Naive thymus-derived CD4-positive, alpha-beta T cell (primary cell): ENCODE measurements at regions not wholly inside any gene's neighbourhood (a gene's known extent, or its start where the extent isn't known, plus 50 kb on each side); places are given as distances from the start of the nearest gene placed in this dataset.

Experiments
- ATAC-seq: fragments of 150-1000 bp; cut with Tn5 transposase; 2 replicates; pipeline ENCODE4 v1.10.0; 2021; ENCODE audit warnings: mild to moderate bottlenecking, moderate library complexity
- CTCF ChIA-PET: fragments of 350-600 bp; sonication (Branson Sonifier 250); formaldehyde crosslinking; loops from one replicate; lab custom pipeline; 2021; ENCODE audit warnings: antibody characterized with exemption; lab: Charles Lee
- POLR2A ChIA-PET: fragments of 350-600 bp; sonication (Branson Sonifier 250); formaldehyde crosslinking; loops from one replicate; lab custom pipeline; 2021; ENCODE audit warnings: antibody characterized with exemption, inconsistent platforms; lab: Charles Lee
- DNase-seq, 9 donors: peaks; one replicate each; pipeline versions ENCODE4 v3.0.0 to v3.0.0-alpha.2; 2020 to 2022; ENCODE audit warnings: mixed read lengths in 1 of 9
- H3K27ac ChIP-seq: one replicate; pipeline ENCODE4 v1.7.0; 2013; ENCODE audit warnings: mild to moderate bottlenecking, low read depth, low read length, moderate library complexity
- H3K27me3 ChIP-seq, 2 donors: one replicate each; pipeline ENCODE4 v1.7.0; 2013; ENCODE audit warnings: low read length in 2 of 2, mild to moderate bottlenecking in 2 of 2, moderate library complexity in 2 of 2; ENCODE audit not compliant: control insufficient read depth in 2 of 2, insufficient read depth in 2 of 2
- H3K36me3 ChIP-seq, 3 experiments: 1 replicate in 2 of 3; 2 replicates in 1 of 3; pipeline ENCODE4 v1.7.0; 2013; ENCODE audit warnings: low read length in 3 of 3, mild to moderate bottlenecking in 3 of 3, moderate library complexity in 1 of 3; ENCODE audit not compliant: insufficient read depth in 3 of 3, control insufficient read depth in 2 of 3
- H3K4me1 ChIP-seq, 2 donors: one replicate each; pipeline ENCODE4 v1.7.0; 2013; ENCODE audit warnings: low read length in 2 of 2, mild to moderate bottlenecking in 2 of 2, moderate library complexity in 1 of 2; ENCODE audit not compliant: control insufficient read depth in 2 of 2, insufficient read depth in 2 of 2
- H3K4me3 ChIP-seq: 2 replicates; pipeline ENCODE4 v1.7.0; 2013; ENCODE audit warnings: mild to moderate bottlenecking, low read length
- H3K9me3 ChIP-seq, 3 experiments: 1 replicate in 2 of 3; 2 replicates in 1 of 3; pipeline ENCODE4 v1.7.0; 2013; ENCODE audit warnings: low read length in 3 of 3; ENCODE audit not compliant: control insufficient read depth in 2 of 3
- H3K27ac Mint-ChIP-seq, 9 donors: one replicate each; pipeline ENCODE4 v1.8.0; 2020 to 2022; ENCODE audit warnings: mixed read lengths in 9 of 9, mild to moderate bottlenecking in 8 of 9, moderate library complexity in 5 of 9, inconsistent platforms in 2 of 9
- H3K27me3 Mint-ChIP-seq, 5 donors: one replicate each; pipeline ENCODE4 v1.8.0; 2021 to 2022; ENCODE audit warnings: mixed read lengths in 5 of 5, mild to moderate bottlenecking in 1 of 5
- H3K36me3 Mint-ChIP-seq, 5 donors: one replicate each; pipeline ENCODE4 v1.8.0; 2020 to 2022; ENCODE audit warnings: mixed read lengths in 5 of 5, mild to moderate bottlenecking in 3 of 5, inconsistent platforms in 1 of 5
- H3K4me1 Mint-ChIP-seq, 7 donors: one replicate each; pipeline ENCODE4 v1.8.0; 2020 to 2022; ENCODE audit warnings: mixed read lengths in 7 of 7, mild to moderate bottlenecking in 3 of 7, inconsistent platforms in 1 of 7
- H3K4me3 Mint-ChIP-seq, 10 donors: one replicate each; pipeline ENCODE4 v1.8.0; 2020 to 2022; ENCODE audit warnings: mild to moderate bottlenecking in 10 of 10, mixed read lengths in 10 of 10, moderate library complexity in 6 of 10, inconsistent platforms in 2 of 10
- H3K9me3 Mint-ChIP-seq, 11 donors: one replicate each; pipeline ENCODE4 v1.8.0; 2020 to 2022; ENCODE audit warnings: mixed read lengths in 11 of 11, mild to moderate bottlenecking in 4 of 11, inconsistent platforms in 1 of 11, moderate library complexity in 1 of 11
- intact Hi-C, 2 donors: fragments of 100-400 bp; cut with micrococcal nuclease; formaldehyde crosslinking; loops; one replicate each; pipeline ENCODE4 v1.15.1; 2023

DNA sequence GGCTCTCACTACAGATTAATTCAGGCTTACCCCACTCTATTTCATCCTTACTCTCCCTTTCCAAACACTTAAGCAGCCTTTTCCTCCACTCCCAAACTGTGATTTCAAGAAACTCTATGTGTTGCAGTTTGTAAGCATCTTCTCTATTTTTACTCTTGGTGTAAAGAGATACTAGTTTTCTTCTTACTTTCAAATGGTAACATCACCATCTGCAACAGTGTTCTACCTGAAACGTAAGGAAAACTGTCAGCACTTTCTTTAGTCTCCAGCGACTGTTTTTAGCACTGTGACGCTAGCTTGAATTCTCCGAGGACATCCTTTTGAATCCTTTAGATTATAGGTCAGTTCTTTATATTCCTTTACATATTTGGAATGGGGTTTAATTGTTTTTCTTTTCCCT is 335.2 kb downstream of the PDGFC start:
- Histone ChIP-seq H3K4me1 (no peaks in the 10 kb centered on the region), H3K36me3 (no peaks in the 10 kb centered on the region), H3K27me3 (no peaks in the 10 kb centered on the region), H3K27ac (no peak overlapping the region), H3K4me3 (no peak overlapping the region), H3K9me3 (no peaks in the 10 kb centered on the region)
- ChIA-PET CTCF (no interaction called here), POLR2A (no interaction called here)
- H3K4me1 Mint-ChIP-seq, result no peaks in the 10 kb centered on the region
- peaks cover 0 to 20% (median 1%) of the 10 kb centered on the region in 11 donors for H3K9me3 Mint-ChIP-seq
- no peak overlapping the region for H3K4me3 Mint-ChIP-seq
- ATAC-seq, result no peak
- no peaks in the 10 kb centered on the region for H3K27me3 Mint-ChIP-seq
- H3K36me3 Mint-ChIP-seq, result no peaks in the 10 kb centered on the region
- no peak overlapping the region for H3K27ac Mint-ChIP-seq
- intact Hi-C loops, result no loop called here
- no peak for DNase-seq

DNA sequence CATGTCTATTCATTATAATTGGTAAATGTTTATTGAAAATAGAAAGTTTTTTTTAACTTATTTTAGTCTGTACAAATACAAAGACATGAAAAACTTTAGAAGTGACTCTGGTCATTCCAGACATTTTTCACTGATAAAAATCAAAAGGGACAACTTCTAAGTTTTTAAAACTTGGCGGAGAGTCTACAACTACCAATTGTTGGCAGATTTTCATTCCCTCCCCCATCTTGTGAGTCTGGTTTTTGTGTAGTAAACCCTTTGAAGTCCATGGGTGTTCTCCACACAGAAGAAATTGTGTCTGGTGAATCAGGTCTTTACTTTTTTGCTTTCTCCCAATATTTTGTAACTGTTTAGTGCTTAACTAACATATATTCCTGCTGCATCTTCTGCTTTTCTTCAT is 336.5 kb downstream of the PDGFC start:
- H3K36me3 ChIP-seq, result no peaks in the 10 kb centered on the region
- no peak overlapping the region for H3K4me3 ChIP-seq
- H3K27ac Mint-ChIP-seq, result no peak overlapping the region
- H3K27me3 ChIP-seq, result no peaks in the 10 kb centered on the region
- H3K9me3 Mint-ChIP-seq, result peaks cover 0 to 24% (median 2%) of the 10 kb centered on the region in 11 donors
- ChIA-PET CTCF (no interaction called here), POLR2A (no interaction called here)
- ATAC-seq (no peak), DNase-seq (no peak)
- no peaks in the 10 kb centered on the region for H3K4me1 ChIP-seq
- no peak overlapping the region for H3K27ac ChIP-seq
- H3K36me3 Mint-ChIP-seq, result no peaks in the 10 kb centered on the region
- no peak overlapping the region for H3K4me3 Mint-ChIP-seq
- H3K9me3 ChIP-seq, result no peaks in the 10 kb centered on the region
- intact Hi-C loops, result no loop called here
- no peaks in the 10 kb centered on the region for H3K4me1 Mint-ChIP-seq
- no peaks in the 10 kb centered on the region for H3K27me3 Mint-ChIP-seq

DNA sequence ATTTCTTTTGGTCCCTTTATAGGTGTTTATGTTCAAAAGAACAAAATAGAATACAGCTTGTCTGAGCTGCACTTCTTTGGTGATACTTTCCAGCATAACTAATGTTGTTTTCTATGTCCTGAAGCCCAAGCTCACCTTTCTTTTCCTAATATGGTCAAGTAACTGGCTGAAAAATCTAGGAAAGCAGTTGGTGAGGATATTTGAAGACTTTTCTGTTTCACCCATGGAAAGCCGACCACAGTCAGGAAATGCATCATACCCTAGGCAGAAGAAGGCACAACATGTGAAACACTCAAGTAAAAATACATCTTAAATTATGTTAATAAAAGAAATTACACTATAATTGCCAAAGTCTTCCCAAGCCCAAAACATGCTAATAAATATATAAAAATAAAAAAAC is 337.0 kb downstream of the PDGFC start:
- ChIA-PET POLR2A (no interaction called here), CTCF (no interaction called here)
- no peak for ATAC-seq
- Mint-ChIP-seq H3K4me3 (no peak overlapping the region), H3K27ac (no peak overlapping the region), H3K9me3 (peaks cover under 1 to 29% (median 5%) of the 10 kb centered on the region in 11 donors), H3K4me1 (no peaks in the 10 kb centered on the region), H3K36me3 (no peaks in the 10 kb centered on the region), H3K27me3 (no peaks in the 10 kb centered on the region)
- Histone ChIP-seq H3K9me3 (no peaks in the 10 kb centered on the region), H3K4me1 (no peaks in the 10 kb centered on the region), H3K36me3 (no peaks in the 10 kb centered on the region), H3K27me3 (no peaks in the 10 kb centered on the region), H3K27ac (no peak overlapping the region), H3K4me3 (no peak overlapping the region)
- intact Hi-C loops, result no loop called here
- no peak for DNase-seq

DNA sequence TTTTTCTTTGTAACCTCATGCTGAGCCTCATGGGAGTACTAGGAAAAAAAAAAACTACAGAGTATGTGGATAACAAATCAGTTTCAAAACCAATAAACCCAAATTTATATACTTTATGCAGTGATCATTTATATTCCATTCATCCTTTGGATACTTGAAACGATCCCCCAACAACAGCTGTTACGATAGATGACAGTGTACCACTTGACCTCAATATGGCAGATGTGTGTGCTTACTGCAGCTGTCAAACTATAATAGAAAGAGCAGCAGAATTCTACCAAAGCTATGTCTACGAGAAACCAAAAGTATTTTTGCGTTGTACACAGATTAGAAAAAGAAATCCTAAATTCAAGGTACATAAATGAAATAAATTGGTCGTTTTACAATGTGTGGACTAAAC is 337.8 kb downstream of the PDGFC start:
- no peaks in the 10 kb centered on the region for H3K27me3 Mint-ChIP-seq
- H3K9me3 ChIP-seq, result no peaks in the 10 kb centered on the region
- intact Hi-C loops, result no loop called here
- no peak overlapping the region for H3K27ac ChIP-seq
- no peak overlapping the region for H3K4me3 ChIP-seq
- no peak overlapping the region for H3K27ac Mint-ChIP-seq
- H3K9me3 Mint-ChIP-seq, result peaks cover 3 to 23% (median 7%) of the 10 kb centered on the region in 11 donors
- DNase-seq (no peak), ATAC-seq (no peak)
- H3K4me1 Mint-ChIP-seq, result no peaks in the 10 kb centered on the region
- no peaks in the 10 kb centered on the region for H3K27me3 ChIP-seq
- H3K4me3 Mint-ChIP-seq, result no peak overlapping the region
- no peaks in the 10 kb centered on the region for H3K36me3 Mint-ChIP-seq
- no peaks in the 10 kb centered on the region for H3K4me1 ChIP-seq
- ChIA-PET POLR2A (no interaction called here), CTCF (no interaction called here)
- H3K36me3 ChIP-seq, result no peaks in the 10 kb centered on the region

DNA sequence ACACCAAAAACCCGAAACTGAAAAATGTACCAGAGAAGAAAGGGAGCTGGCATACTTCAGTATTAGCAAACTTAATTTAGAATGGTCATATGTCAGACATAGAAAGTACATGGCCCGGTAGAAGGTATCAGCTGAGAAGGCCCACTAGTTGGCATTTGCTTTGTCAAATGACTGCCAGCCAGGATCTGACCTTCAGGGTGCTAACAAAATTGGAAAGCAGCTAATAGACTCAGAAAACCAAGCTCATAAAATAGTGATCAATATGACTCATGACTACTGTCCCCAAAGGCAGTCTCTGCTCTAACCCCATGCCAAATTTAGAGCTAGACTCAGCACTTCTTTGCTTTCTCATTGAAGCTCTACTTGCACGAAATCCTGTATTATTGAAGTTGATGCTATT is 342.7 kb downstream of the PDGFC start:
- Mint-ChIP-seq H3K4me1 (no peaks in the 10 kb centered on the region), H3K27me3 (no peaks in the 10 kb centered on the region), H3K36me3 (no peaks in the 10 kb centered on the region), H3K4me3 (no peak overlapping the region), H3K9me3 (peaks cover 1 to 27% (median 9%) of the 10 kb centered on the region in 11 donors), H3K27ac (no peak overlapping the region)
- no peaks in the 10 kb centered on the region for H3K27me3 ChIP-seq
- ATAC-seq, result no peak
- H3K4me3 ChIP-seq, result no peak overlapping the region
- H3K4me1 ChIP-seq, result no peaks in the 10 kb centered on the region
- no peak for DNase-seq
- ChIA-PET CTCF (no interaction called here), POLR2A (no interaction called here)
- H3K27ac ChIP-seq, result no peak overlapping the region
- no peaks in the 10 kb centered on the region for H3K9me3 ChIP-seq
- intact Hi-C loops, result no loop called here
- H3K36me3 ChIP-seq, result no peaks in the 10 kb centered on the region

DNA sequence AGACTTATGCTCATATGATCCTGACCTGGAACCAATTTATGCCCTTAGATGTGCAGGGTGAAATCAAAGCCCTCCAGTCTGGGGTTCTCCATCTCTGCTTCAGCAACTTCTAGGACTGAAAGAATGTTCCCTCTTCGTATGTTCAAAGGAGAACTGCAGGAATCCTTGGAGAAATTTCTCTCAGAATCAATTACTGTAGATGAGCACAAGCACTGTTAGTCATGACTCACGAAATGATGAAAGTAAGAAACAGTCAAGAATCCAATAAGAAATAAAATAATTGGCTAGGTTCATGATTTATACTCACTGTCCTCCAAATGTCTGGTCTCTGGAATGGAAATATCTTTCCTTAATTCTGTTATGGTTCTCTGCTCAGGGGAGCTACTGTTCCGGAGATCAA is 348.2 kb downstream of the PDGFC start:
- no peak overlapping the region for H3K27ac ChIP-seq
- no peaks in the 10 kb centered on the region for H3K4me1 ChIP-seq
- POLR2A ChIA-PET, result no interaction called here
- H3K4me3 ChIP-seq, result no peak overlapping the region
- no peak for DNase-seq
- peaks cover 0 to 21% (median 6%) of the 10 kb centered on the region in 11 donors for H3K9me3 Mint-ChIP-seq
- no peaks in the 10 kb centered on the region for H3K27me3 ChIP-seq
- H3K27me3 Mint-ChIP-seq, result no peaks in the 10 kb centered on the region
- H3K9me3 ChIP-seq, result no peaks in the 10 kb centered on the region
- ATAC-seq, result no peak
- no peak overlapping the region for H3K4me3 Mint-ChIP-seq
- no peaks in the 10 kb centered on the region for H3K36me3 ChIP-seq
- H3K4me1 Mint-ChIP-seq, result no peaks in the 10 kb centered on the region
- H3K36me3 Mint-ChIP-seq, result no peaks in the 10 kb centered on the region
- intact Hi-C loops, result no loop called here
- CTCF ChIA-PET, result no interaction called here
- no peak overlapping the region for H3K27ac Mint-ChIP-seq

DNA sequence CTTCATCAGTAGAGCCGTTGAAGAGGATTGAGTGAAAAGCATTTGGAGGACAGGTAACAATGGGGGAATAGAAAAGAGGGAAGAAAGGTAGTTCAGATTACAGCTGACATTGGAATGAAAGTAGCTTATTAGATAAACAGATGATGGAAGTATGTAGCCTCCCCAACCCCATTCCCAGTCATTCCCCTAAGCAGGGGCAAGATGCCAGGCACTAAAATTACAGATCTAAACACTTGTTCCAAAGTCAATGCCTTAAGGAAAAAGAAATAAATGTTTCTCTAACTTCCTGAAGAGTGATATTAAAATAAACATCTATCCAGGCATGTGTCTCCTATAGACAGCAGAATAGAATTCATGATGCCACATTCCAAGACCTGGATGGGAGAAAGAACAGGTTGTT is 350.8 kb downstream of the PDGFC start:
- H3K4me1 Mint-ChIP-seq, result no peaks in the 10 kb centered on the region
- H3K27me3 Mint-ChIP-seq, result no peaks in the 10 kb centered on the region
- H3K27ac Mint-ChIP-seq, result no peak overlapping the region
- DNase-seq (no peak), ATAC-seq (no peak)
- peaks cover 0 to 16% (median 3%) of the 10 kb centered on the region in 11 donors for H3K9me3 Mint-ChIP-seq
- POLR2A ChIA-PET, result no interaction called here
- intact Hi-C loops, result no loop called here
- Histone ChIP-seq H3K4me1 (no peaks in the 10 kb centered on the region), H3K36me3 (no peaks in the 10 kb centered on the region), H3K27ac (no peak overlapping the region), H3K27me3 (no peaks in the 10 kb centered on the region), H3K4me3 (no peak overlapping the region), H3K9me3 (no peaks in the 10 kb centered on the region)
- H3K4me3 Mint-ChIP-seq, result no peak overlapping the region
- no peaks in the 10 kb centered on the region for H3K36me3 Mint-ChIP-seq
- CTCF ChIA-PET, result no interaction called here
